Keratinocyte (primary cell): ENCODE measurements at regions not wholly inside any gene's neighbourhood (a gene's known extent, or its start where the extent isn't known, plus 50 kb on each side); places are given as distances from the start of the nearest gene placed in this dataset.

Source experiments
- EZH2 ChIP-seq: IDR thresholded peaks from one replicate; pipeline ENCODE4 v1.6.1; 2012; ENCODE audit warnings: inconsistent platforms, mild to moderate bottlenecking, low read length, moderate library complexity
- TF ChIP-seq, protein P1 (sequence below), 3 experiments: IDR thresholded peaks in 1 of 3; conservative IDR thresholded peaks in 1 of 3; optimal IDR thresholded peaks in 1 of 3; 2 replicates in 2 of 3; 3 replicates in 1 of 3; pipeline versions ENCODE3 to v1.5.1; 2011; ENCODE audit warnings: low read length in 3 of 3, mild to moderate bottlenecking in 3 of 3, moderate library complexity in 2 of 3, control low read depth in 1 of 3, inconsistent platforms in 1 of 3; ENCODE audit not compliant: insufficient read depth in 2 of 3; ENCODE audit errors: extremely low read depth in 1 of 3

GRCh38 chr9:79073201-79073600 lies 498.6 kb upstream of the TLE4 start:
- TF ChIP-seq EZH2 = no peak
- TF ChIP-seq, protein P1, sequence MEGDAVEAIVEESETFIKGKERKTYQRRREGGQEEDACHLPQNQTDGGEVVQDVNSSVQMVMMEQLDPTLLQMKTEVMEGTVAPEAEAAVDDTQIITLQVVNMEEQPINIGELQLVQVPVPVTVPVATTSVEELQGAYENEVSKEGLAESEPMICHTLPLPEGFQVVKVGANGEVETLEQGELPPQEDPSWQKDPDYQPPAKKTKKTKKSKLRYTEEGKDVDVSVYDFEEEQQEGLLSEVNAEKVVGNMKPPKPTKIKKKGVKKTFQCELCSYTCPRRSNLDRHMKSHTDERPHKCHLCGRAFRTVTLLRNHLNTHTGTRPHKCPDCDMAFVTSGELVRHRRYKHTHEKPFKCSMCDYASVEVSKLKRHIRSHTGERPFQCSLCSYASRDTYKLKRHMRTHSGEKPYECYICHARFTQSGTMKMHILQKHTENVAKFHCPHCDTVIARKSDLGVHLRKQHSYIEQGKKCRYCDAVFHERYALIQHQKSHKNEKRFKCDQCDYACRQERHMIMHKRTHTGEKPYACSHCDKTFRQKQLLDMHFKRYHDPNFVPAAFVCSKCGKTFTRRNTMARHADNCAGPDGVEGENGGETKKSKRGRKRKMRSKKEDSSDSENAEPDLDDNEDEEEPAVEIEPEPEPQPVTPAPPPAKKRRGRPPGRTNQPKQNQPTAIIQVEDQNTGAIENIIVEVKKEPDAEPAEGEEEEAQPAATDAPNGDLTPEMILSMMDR (optimal IDR thresholded peaks at IDR 0.05 in 1 of 3, IDR thresholded peaks at IDR 0.05 in 1 of 3, conservative IDR thresholded peaks at IDR 0.05 in 1 of 3; ENCODE audit: extremely low read depth in 1 of 3, insufficient read depth in 2 of 3, low read length in 3 of 3) = no peak
